ENCODE measurements at regions not wholly inside any gene's neighbourhood (a gene's known extent, or its start where the extent isn't known, plus 50 kb on each side); places are given as distances from the start of the nearest gene placed in this dataset.

GRCh38 chr6:141033101-141033500, 1099.6 kb upstream of the GJE1 start:
- H3K4me1 ChIP-seq, result peaks cover 0 to 6% (median 0%) of the 10 kb centered on the region in 12 donors
- no peak for ATAC-seq
- no peak for DNase-seq
- intact Hi-C loops (cut with DNase I), result no loop called here
- no peaks in the 10 kb centered on the region for H3K27me3 ChIP-seq
- TF ChIP-seq CTCF (IDR thresholded peaks at IDR 0.05) (no peak), POLR2A (IDR thresholded peaks at IDR 0.05) (no peak)
- no peaks in the 10 kb centered on the region for H3K9me3 ChIP-seq
- no peak overlapping the region for H3K4me3 ChIP-seq
- H3K27ac ChIP-seq, result no peak overlapping the region
- H3K36me3 ChIP-seq, result no peaks in the 10 kb centered on the region

- no peaks in the 10 kb centered on the region for H3K36me3 ChIP-seq
Measured at GRCh38 chr6:141029908-141030307, 1102.8 kb upstream of the GJE1 start.

GRCh38 chr6:141028791-141029280, 1103.9 kb upstream of the GJE1 start:
- WGBS, 4 donors, result 21 to 51% (median 38%) methylated on average over 2 of the region's 2 CpGs
- H3K27me3 ChIP-seq, result no peaks in the 10 kb centered on the region

More at GRCh38 chr6:141029908-141030307, 1102.8 kb upstream of the GJE1 start:
- Histone ChIP-seq H3K4me3 (no peak overlapping the region), H3K4me1 (peaks cover 0 to 7% (median 0%) of the 10 kb centered on the region in 12 donors), H3K27ac (no peak overlapping the region), H3K27me3 (no peaks in the 10 kb centered on the region), H3K9me3 (no peaks in the 10 kb centered on the region)
- WGBS, 4 donors, result 88 to 100% (median 97%) methylated on average over 1 of the region's 1 CpG
- intact Hi-C loops (cut with DNase I), result no loop called here
- no peak for DNase-seq
- TF ChIP-seq CTCF (IDR thresholded peaks at IDR 0.05) (no peak), POLR2A (IDR thresholded peaks at IDR 0.05) (no peak)
- ATAC-seq, result no peak

GRCh38 chr6:141026504-141026903, 1106.2 kb upstream of the GJE1 start:
- Histone ChIP-seq H3K36me3 (no peaks in the 10 kb centered on the region), H3K9me3 (peaks cover 0 to 7% (median 0%) of the 10 kb centered on the region in 12 donors), H3K27ac (no peak overlapping the region), H3K27me3 (no peaks in the 10 kb centered on the region), H3K4me1 (peaks cover 0 to 7% (median 0%) of the 10 kb centered on the region in 12 donors), H3K4me3 (no peak overlapping the region)
- TF ChIP-seq POLR2A (IDR thresholded peaks at IDR 0.05) (no peak), CTCF (IDR thresholded peaks at IDR 0.05) (no peak)
- 94 to 100% (median 97%) methylated on average over 1 of the region's 1 CpG for WGBS, 4 donors
- ATAC-seq (no peak), DNase-seq (no peak)
- intact Hi-C loops (cut with DNase I), result no loop called here

More at GRCh38 chr6:141028791-141029280, 1103.9 kb upstream of the GJE1 start:
- H3K9me3 ChIP-seq, result no peaks in the 10 kb centered on the region
- peaks cover 0 to 7% (median 0%) of the 10 kb centered on the region in 12 donors for H3K4me1 ChIP-seq
- DNase-seq (no peak), ATAC-seq (no peak)
- intact Hi-C loops (cut with DNase I), result no loop called here
- no peak overlapping the region for H3K27ac ChIP-seq
- TF ChIP-seq CTCF (IDR thresholded peaks at IDR 0.05) (no peak), POLR2A (IDR thresholded peaks at IDR 0.05) (no peak)
- H3K36me3 ChIP-seq, result no peaks in the 10 kb centered on the region
- H3K4me3 ChIP-seq, result no peak overlapping the region

All from heart left ventricle (tissue), 16 donors.